ENCODE measurements at regions not wholly inside any gene's neighbourhood (a gene's known extent, or its start where the extent isn't known, plus 50 kb on each side); places are given as distances from the start of the nearest gene placed in this dataset.

GRCh38 chr2:6211236-6211635 is 519.1 kb downstream of the SOX11 start:
- TF ChIP-seq CTCF (IDR thresholded peaks at IDR 0.05; ENCODE audit: borderline replicate concordance, extremely low read depth, low read length, poor library complexity, severe bottlenecking) (no peak), EZH2 (IDR thresholded peaks at IDR 0.05; ENCODE audit: borderline replicate concordance, low read depth, low read length, severe bottlenecking) (no peak)
